ENCODE measurements at regions not wholly inside any gene's neighbourhood (a gene's known extent, or its start where the extent isn't known, plus 50 kb on each side); places are given as distances from the start of the nearest gene placed in this dataset.

GRCh38 chr10:77707570-77707969, 70.0 kb upstream of the KCNMA1 start:
- Mint-ChIP-seq H3K9me3 (no peaks in the 10 kb centered on the region), H3K4me3 (no peak overlapping the region), H3K36me3 (peaks cover 2% of the 10 kb centered on the region), H3K27ac (no peak overlapping the region), H3K27me3 (ENCODE audit: low read depth) (peaks cover 6% of the 10 kb centered on the region), H3K4me1 (peaks cover 8% of the 10 kb centered on the region)
- TF ChIP-seq CTCF (IDR thresholded peaks at IDR 0.05; ENCODE audit: unreplicated experiment): no peak
- DNase-seq (ENCODE audit: low spot score in 2 of 2, unreplicated experiment in 2 of 2): no peak

GRCh38 chr10:77702166-77702565, 64.6 kb upstream of the KCNMA1 start:
- H3K4me1 Mint-ChIP-seq: peaks cover 19% of the 10 kb centered on the region
- no peak for TF ChIP-seq CTCF (IDR thresholded peaks at IDR 0.05; ENCODE audit: unreplicated experiment)
- H3K27me3 Mint-ChIP-seq (ENCODE audit: low read depth): no peaks in the 10 kb centered on the region
- no peaks in the 10 kb centered on the region for H3K9me3 Mint-ChIP-seq
- DNase-seq (ENCODE audit: low spot score in 2 of 2, unreplicated experiment in 2 of 2): no peak
- H3K27ac Mint-ChIP-seq: peak overlapping the region; percentile 88
- H3K4me3 Mint-ChIP-seq: no peak overlapping the region
- peaks cover 2% of the 10 kb centered on the region for H3K36me3 Mint-ChIP-seq

GRCh38 chr10:77700086-77700485, 62.5 kb upstream of the KCNMA1 start:
- no peak overlapping the region for H3K4me3 Mint-ChIP-seq
- H3K27ac Mint-ChIP-seq: no peak overlapping the region
- H3K4me1 Mint-ChIP-seq: peaks cover 19% of the 10 kb centered on the region
- no peak for TF ChIP-seq CTCF (IDR thresholded peaks at IDR 0.05; ENCODE audit: unreplicated experiment)
- no peak for DNase-seq (ENCODE audit: low spot score in 2 of 2, unreplicated experiment in 2 of 2)
- H3K36me3 Mint-ChIP-seq: no peaks in the 10 kb centered on the region
- no peaks in the 10 kb centered on the region for H3K9me3 Mint-ChIP-seq
- no peaks in the 10 kb centered on the region for H3K27me3 Mint-ChIP-seq (ENCODE audit: low read depth)

- Mint-ChIP-seq H3K4me3 (no peak overlapping the region), H3K36me3 (no peaks in the 10 kb centered on the region), H3K4me1 (peaks cover 19% of the 10 kb centered on the region), H3K27ac (no peak overlapping the region), H3K9me3 (no peaks in the 10 kb centered on the region), H3K27me3 (ENCODE audit: low read depth) (no peaks in the 10 kb centered on the region)
- TF ChIP-seq CTCF (IDR thresholded peaks at IDR 0.05; ENCODE audit: unreplicated experiment): no peak
- no peak for DNase-seq (ENCODE audit: low spot score in 2 of 2, unreplicated experiment in 2 of 2)
Observed at GRCh38 chr10:77699080-77699645, 61.6 kb upstream of the KCNMA1 start.

- Mint-ChIP-seq H3K4me1 (peaks cover 19% of the 10 kb centered on the region), H3K9me3 (no peaks in the 10 kb centered on the region), H3K27ac (no peak overlapping the region), H3K4me3 (no peak overlapping the region), H3K36me3 (no peaks in the 10 kb centered on the region), H3K27me3 (ENCODE audit: low read depth) (no peaks in the 10 kb centered on the region)
- no peak for DNase-seq (ENCODE audit: low spot score in 2 of 2, unreplicated experiment in 2 of 2)
- no peak for TF ChIP-seq CTCF (IDR thresholded peaks at IDR 0.05; ENCODE audit: unreplicated experiment)
Observed at GRCh38 chr10:77698267-77698931, 60.8 kb upstream of the KCNMA1 start.
